Lower leg skin (tissue), 3 donors: ENCODE measurements at regions not wholly inside any gene's neighbourhood (a gene's known extent, or its start where the extent isn't known, plus 50 kb on each side); places are given as distances from the start of the nearest gene placed in this dataset.

Experiments
- POLR2A ChIP-seq, 2 donors: fragments of 450-650 bp; IDR thresholded peaks; one replicate each; pipeline ENCODE4 v1.6.1; 2016 to 2017; ENCODE audit warnings: antibody characterized with exemption in 2 of 2, mild to moderate bottlenecking in 1 of 2, moderate library complexity in 1 of 2
- TF ChIP-seq, protein P1 (sequence below), 3 donors: fragments of 450-650 bp; IDR thresholded peaks; one replicate each; pipeline ENCODE4 v1.5.1; 2016; ENCODE audit warnings: antibody characterized with exemption in 3 of 3, mild to moderate bottlenecking in 3 of 3, moderate library complexity in 2 of 3

DNA sequence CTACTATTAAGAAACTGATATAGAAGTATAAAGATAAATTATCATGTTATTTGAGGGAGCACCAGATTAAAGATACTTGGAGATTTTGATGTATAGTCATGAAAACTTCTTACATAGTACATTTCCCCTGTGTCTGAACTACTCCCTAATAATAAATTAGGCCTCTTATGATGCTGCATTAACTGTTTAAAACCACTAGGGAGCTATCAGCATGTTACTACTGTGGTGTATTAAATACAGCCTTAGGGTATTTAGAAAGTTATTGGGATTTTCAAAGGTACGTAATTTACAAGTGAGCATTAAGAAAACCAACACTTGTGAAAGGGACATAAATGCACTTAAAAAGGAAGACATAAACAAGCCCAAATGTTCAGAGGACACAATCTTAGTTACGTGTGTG is 714.0 kb downstream of the EPHA4 start:
- TF ChIP-seq, protein P1, sequence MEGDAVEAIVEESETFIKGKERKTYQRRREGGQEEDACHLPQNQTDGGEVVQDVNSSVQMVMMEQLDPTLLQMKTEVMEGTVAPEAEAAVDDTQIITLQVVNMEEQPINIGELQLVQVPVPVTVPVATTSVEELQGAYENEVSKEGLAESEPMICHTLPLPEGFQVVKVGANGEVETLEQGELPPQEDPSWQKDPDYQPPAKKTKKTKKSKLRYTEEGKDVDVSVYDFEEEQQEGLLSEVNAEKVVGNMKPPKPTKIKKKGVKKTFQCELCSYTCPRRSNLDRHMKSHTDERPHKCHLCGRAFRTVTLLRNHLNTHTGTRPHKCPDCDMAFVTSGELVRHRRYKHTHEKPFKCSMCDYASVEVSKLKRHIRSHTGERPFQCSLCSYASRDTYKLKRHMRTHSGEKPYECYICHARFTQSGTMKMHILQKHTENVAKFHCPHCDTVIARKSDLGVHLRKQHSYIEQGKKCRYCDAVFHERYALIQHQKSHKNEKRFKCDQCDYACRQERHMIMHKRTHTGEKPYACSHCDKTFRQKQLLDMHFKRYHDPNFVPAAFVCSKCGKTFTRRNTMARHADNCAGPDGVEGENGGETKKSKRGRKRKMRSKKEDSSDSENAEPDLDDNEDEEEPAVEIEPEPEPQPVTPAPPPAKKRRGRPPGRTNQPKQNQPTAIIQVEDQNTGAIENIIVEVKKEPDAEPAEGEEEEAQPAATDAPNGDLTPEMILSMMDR (IDR thresholded peaks at IDR 0.05) = no peak
- no peak for TF ChIP-seq POLR2A (IDR thresholded peaks at IDR 0.05)
